ENCODE measurements at regions not wholly inside any gene's neighbourhood (a gene's known extent, or its start where the extent isn't known, plus 50 kb on each side); places are given as distances from the start of the nearest gene placed in this dataset.

DNA sequence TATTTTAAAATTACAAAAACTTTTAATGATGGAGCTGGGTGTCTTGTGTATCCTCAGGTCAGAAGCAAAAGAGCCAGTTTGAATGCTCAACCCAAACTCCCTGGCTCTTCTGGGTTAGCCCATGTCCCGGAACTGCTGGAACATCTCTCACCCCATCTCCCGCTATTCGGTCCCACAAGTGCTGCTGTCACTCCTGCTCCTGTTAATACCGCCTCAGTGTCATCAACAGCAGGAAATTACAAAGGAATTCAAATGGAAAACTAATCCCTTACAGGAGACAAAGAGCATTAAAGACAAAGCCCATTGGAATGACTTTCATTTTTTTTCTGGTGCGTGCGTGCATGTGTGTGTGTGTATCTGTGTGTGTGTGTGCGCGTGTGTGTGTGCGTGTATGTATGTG lies 112.0 kb upstream of the C7orf33 start:
- FAIRE-seq: no peak
- Mint-ChIP-seq H3K27me3 (ENCODE audit: low read depth, unreplicated experiment) (peaks cover 10% of the 10 kb centered on the region), H3K4me3 (ENCODE audit: unreplicated experiment) (no peak overlapping the region), H3K9me3 (ENCODE audit: unreplicated experiment) (no peaks in the 10 kb centered on the region), H3K27ac (ENCODE audit: unreplicated experiment) (no peak overlapping the region), H3K36me3 (ENCODE audit: low read depth, unreplicated experiment) (no peaks in the 10 kb centered on the region), H3K4me1 (ENCODE audit: low read depth, unreplicated experiment) (no peaks in the 10 kb centered on the region)
- Histone ChIP-seq H4K20me1 (ENCODE audit: insufficient read depth, low read length) (no peaks in the 10 kb centered on the region), H3K4me2 (ENCODE audit: low read length) (no peak overlapping the region), H3K9ac (ENCODE audit: low read length) (no peak overlapping the region), H3K27me3 (ENCODE audit: insufficient read depth, low read length) (no peaks in the 10 kb centered on the region), H3K27ac (ENCODE audit: low read depth, low read length) (no peak overlapping the region), H3K79me2 (ENCODE audit: insufficient read depth, low read length) (no peaks in the 10 kb centered on the region), H3K4me1 (ENCODE audit: insufficient read depth, low read length) (no peaks in the 10 kb centered on the region), H3K9me3 (ENCODE audit: insufficient read depth, low read depth, low read length) (no peaks in the 10 kb centered on the region), H2AFZ (ENCODE audit: low read depth, low read length) (no peak overlapping the region), H3K36me3 (ENCODE audit: insufficient read depth, low read length) (no peaks in the 10 kb centered on the region), H3K4me3 (ENCODE audit: insufficient read depth, low read depth, low read length) (no peak overlapping the region)
- no peak for TF ChIP-seq CTCF (IDR thresholded peaks at IDR 0.05; ENCODE audit: insufficient read depth, low read depth, low read length)
- TF ChIP-seq EZH2 (IDR thresholded peaks at IDR 0.05; ENCODE audit: insufficient read depth, low read length): no peak
- DNase-seq (ENCODE audit: low read depth): no peak

DNA sequence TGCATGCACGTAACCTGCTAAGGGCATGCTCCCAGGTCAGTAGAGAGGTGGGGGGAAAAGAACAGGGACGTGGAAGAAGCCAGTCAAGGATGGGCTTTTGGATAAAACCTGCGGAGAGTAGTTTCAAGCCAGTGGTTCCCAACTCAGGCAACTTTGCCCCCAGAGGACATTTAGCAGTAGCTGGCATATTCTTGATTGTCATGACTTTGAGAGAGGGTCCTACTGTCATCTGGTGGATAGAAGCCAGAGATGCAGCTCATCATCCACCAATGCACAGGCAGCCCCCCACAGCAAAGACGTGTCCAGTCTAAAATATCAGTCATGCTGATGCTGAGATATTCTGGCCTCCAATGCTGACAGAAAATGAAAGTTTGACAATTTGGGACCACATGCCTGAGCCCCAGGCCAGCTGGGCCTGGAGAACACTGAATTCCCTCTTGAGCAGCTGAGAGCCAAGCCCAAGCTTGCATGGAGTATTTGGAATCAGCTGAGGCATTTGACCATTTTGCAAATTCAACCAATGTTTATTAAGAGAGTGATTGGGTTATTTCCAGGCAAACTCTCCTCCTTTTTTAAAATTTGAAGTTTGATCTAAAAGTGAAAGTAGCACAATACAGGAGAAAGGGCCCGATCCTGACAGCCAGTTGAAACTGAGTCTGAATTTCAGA lies 110.0 kb upstream of the C7orf33 start:
- no peaks in the 10 kb centered on the region for H3K4me1 ChIP-seq (ENCODE audit: insufficient read depth, low read length)
- H3K27ac ChIP-seq (ENCODE audit: low read depth, low read length): no peak overlapping the region
- H3K4me3 ChIP-seq (ENCODE audit: insufficient read depth, low read depth, low read length): no peak overlapping the region
- H2AFZ ChIP-seq (ENCODE audit: low read depth, low read length): no peak overlapping the region
- DNase-seq (ENCODE audit: low read depth) (no peak), FAIRE-seq (no peak)
- no peaks in the 10 kb centered on the region for H3K79me2 ChIP-seq (ENCODE audit: insufficient read depth, low read length)
- Mint-ChIP-seq H3K36me3 (ENCODE audit: low read depth, unreplicated experiment) (no peaks in the 10 kb centered on the region), H3K27me3 (ENCODE audit: low read depth, unreplicated experiment) (peaks cover 13% of the 10 kb centered on the region), H3K4me3 (ENCODE audit: unreplicated experiment) (no peak overlapping the region), H3K27ac (ENCODE audit: unreplicated experiment) (no peak overlapping the region), H3K9me3 (ENCODE audit: unreplicated experiment) (no peaks in the 10 kb centered on the region), H3K4me1 (ENCODE audit: low read depth, unreplicated experiment) (no peaks in the 10 kb centered on the region)
- H4K20me1 ChIP-seq (ENCODE audit: insufficient read depth, low read length): no peaks in the 10 kb centered on the region
- H3K9ac ChIP-seq (ENCODE audit: low read length): no peak overlapping the region
- no peaks in the 10 kb centered on the region for H3K9me3 ChIP-seq (ENCODE audit: insufficient read depth, low read depth, low read length)
- no peak for TF ChIP-seq CTCF (IDR thresholded peaks at IDR 0.05; ENCODE audit: insufficient read depth, low read depth, low read length)
- no peak for TF ChIP-seq EZH2 (IDR thresholded peaks at IDR 0.05; ENCODE audit: insufficient read depth, low read length)
- no peaks in the 10 kb centered on the region for H3K27me3 ChIP-seq (ENCODE audit: insufficient read depth, low read length)
- H3K4me2 ChIP-seq (ENCODE audit: low read length): no peak overlapping the region
- no peaks in the 10 kb centered on the region for H3K36me3 ChIP-seq (ENCODE audit: insufficient read depth, low read length)

- H3K27ac Mint-ChIP-seq (ENCODE audit: unreplicated experiment): no peak overlapping the region
- no peaks in the 10 kb centered on the region for H3K4me1 Mint-ChIP-seq (ENCODE audit: low read depth, unreplicated experiment)
- Histone ChIP-seq H3K4me3 (ENCODE audit: insufficient read depth, low read depth, low read length) (no peak overlapping the region), H3K36me3 (ENCODE audit: insufficient read depth, low read length) (no peaks in the 10 kb centered on the region), H2AFZ (ENCODE audit: low read depth, low read length) (no peak overlapping the region), H3K9me3 (ENCODE audit: insufficient read depth, low read depth, low read length) (no peaks in the 10 kb centered on the region), H3K4me2 (ENCODE audit: low read length) (no peak overlapping the region), H3K27ac (ENCODE audit: low read depth, low read length) (no peak overlapping the region), H3K9ac (ENCODE audit: low read length) (no peak overlapping the region), H3K79me2 (ENCODE audit: insufficient read depth, low read length) (no peaks in the 10 kb centered on the region), H4K20me1 (ENCODE audit: insufficient read depth, low read length) (no peaks in the 10 kb centered on the region), H3K27me3 (ENCODE audit: insufficient read depth, low read length) (no peaks in the 10 kb centered on the region), H3K4me1 (ENCODE audit: insufficient read depth, low read length) (no peaks in the 10 kb centered on the region)
- no peaks in the 10 kb centered on the region for H3K9me3 Mint-ChIP-seq (ENCODE audit: unreplicated experiment)
- DNase-seq (ENCODE audit: low read depth) (no peak), FAIRE-seq (no peak)
- H3K36me3 Mint-ChIP-seq (ENCODE audit: low read depth, unreplicated experiment): no peaks in the 10 kb centered on the region
- no peak overlapping the region for H3K4me3 Mint-ChIP-seq (ENCODE audit: unreplicated experiment)
- peaks cover 13% of the 10 kb centered on the region for H3K27me3 Mint-ChIP-seq (ENCODE audit: low read depth, unreplicated experiment)
- no peak for TF ChIP-seq EZH2 (IDR thresholded peaks at IDR 0.05; ENCODE audit: insufficient read depth, low read length)
- TF ChIP-seq CTCF (IDR thresholded peaks at IDR 0.05; ENCODE audit: insufficient read depth, low read depth, low read length): no peak
These were observed 109.4 kb upstream of the C7orf33 start for GRCh38 chr7:148481147-148481526.

All from astrocyte (in vitro differentiated cells and primary cell).